WTC11 (cell line): ENCODE measurements at regions not wholly inside any gene's neighbourhood (a gene's known extent, or its start where the extent isn't known, plus 50 kb on each side); places are given as distances from the start of the nearest gene placed in this dataset.
A peak's percentile ranks its signal among the peaks of the same experiment; 100 is the strongest.

Source experiments
- ATAC-seq: fragments of 200-7000 bp; cut with Tn5 transposase; 2 replicates; pipeline ENCODE4 v1.10.0; 2021; ENCODE audit warnings: mild to moderate bottlenecking, moderate library complexity
- CTCF ChIA-PET: fragments of 300-600 bp; sonication (Branson Sonifier 250); formaldehyde crosslinking; loops from one replicate; lab custom pipeline; 2021; ENCODE audit warnings: antibody characterized with exemption; lab: Charles Lee
- POLR2A ChIA-PET: fragments of 350-600 bp; sonication (Branson Sonifier 250); formaldehyde crosslinking; loops from one replicate; lab custom pipeline; 2021; ENCODE audit warnings: antibody characterized with exemption; lab: Charles Lee
- DNase-seq: peaks from one replicate; pipeline ENCODE4 v3.0.0; 2021; ENCODE audit warnings: low spot score
- H3K27ac Mint-ChIP-seq: 2 replicates; pipeline ENCODE4 v1.8.0; 2021; ENCODE audit warnings: mixed read lengths
- H3K27me3 Mint-ChIP-seq: 2 replicates; pipeline ENCODE4 v1.8.0; 2021; ENCODE audit warnings: low read depth, mild to moderate bottlenecking, moderate library complexity, mixed read lengths
- H3K36me3 Mint-ChIP-seq: 2 replicates; pipeline ENCODE4 v1.8.0; 2021; ENCODE audit warnings: mixed read lengths
- H3K4me1 Mint-ChIP-seq: 2 replicates; pipeline ENCODE4 v1.8.0; 2022; ENCODE audit warnings: mixed read lengths
- H3K4me3 Mint-ChIP-seq: 2 replicates; pipeline ENCODE4 v1.8.0; 2021; ENCODE audit warnings: mild to moderate bottlenecking, moderate library complexity, mixed read lengths
- H3K9me3 Mint-ChIP-seq: 2 replicates; pipeline ENCODE4 v1.8.0; 2021; ENCODE audit warnings: mixed read lengths
- ARID4B ChIP-seq: sonication (generic); formaldehyde crosslinking; IDR thresholded peaks from 2 replicates; pipeline ENCODE4 v1.8.0; 2023; ENCODE audit warnings: missing genetic modification reagents, mild to moderate bottlenecking, borderline replicate concordance
- CREB1 ChIP-seq: sonication (generic); formaldehyde crosslinking; IDR thresholded peaks from 2 replicates; pipeline ENCODE4 v1.8.0; 2023; ENCODE audit warnings: mild to moderate bottlenecking, missing genetic modification reagents
- CREM ChIP-seq: sonication (generic); formaldehyde crosslinking; IDR thresholded peaks from 2 replicates; pipeline ENCODE4 v1.8.1; 2022; ENCODE audit warnings: mild to moderate bottlenecking, missing genetic modification reagents, moderate library complexity
- ELF4 ChIP-seq: sonication (generic); formaldehyde crosslinking; IDR thresholded peaks from 2 replicates; pipeline ENCODE4 v1.8.1; 2022; ENCODE audit warnings: low read depth, mild to moderate bottlenecking, moderate library complexity, missing genetic modification reagents
- ERG ChIP-seq: fragments of 250-450 bp; sonication (Bioruptor Pico); IDR thresholded peaks from 2 replicates; pipeline ENCODE4 v1.8.0; 2021; ENCODE audit warnings: mild to moderate bottlenecking
- ESRRA ChIP-seq: sonication (generic); formaldehyde crosslinking; IDR thresholded peaks from 2 replicates; pipeline ENCODE4 v1.8.1; 2022; ENCODE audit warnings: mild to moderate bottlenecking, missing genetic modification reagents, borderline replicate concordance
- FOXJ3 ChIP-seq: sonication (generic); formaldehyde crosslinking; IDR thresholded peaks from 2 replicates; pipeline ENCODE4 v1.9.0; 2021; ENCODE audit warnings: missing genetic modification reagents, mild to moderate bottlenecking, borderline replicate concordance
- FOXP1 ChIP-seq: sonication (generic); formaldehyde crosslinking; IDR thresholded peaks from 2 replicates; pipeline ENCODE4 v1.8.0; 2022; ENCODE audit warnings: missing genetic modification reagents, mild to moderate bottlenecking, moderate library complexity, borderline replicate concordance
- GRHL2 ChIP-seq: fragments of 250-450 bp; sonication (Bioruptor Pico); IDR thresholded peaks from 2 replicates; pipeline ENCODE4 v1.8.0; 2022; ENCODE audit warnings: mild to moderate bottlenecking, moderate library complexity; ENCODE audit not compliant: insufficient replicate concordance, severe bottlenecking
- GTF2I ChIP-seq: fragments of 250-450 bp; sonication (Bioruptor Pico); conservative IDR thresholded peaks from 2 replicates; pipeline ENCODE4 v1.4.0; 2021; ENCODE audit warnings: mild to moderate bottlenecking
- HMGA2 ChIP-seq: fragments of 250-450 bp; sonication (Bioruptor Pico); IDR thresholded peaks from 2 replicates; pipeline ENCODE4 v1.4.0; 2021; ENCODE audit warnings: mild to moderate bottlenecking, moderate library complexity
- IRF2 ChIP-seq: sonication (generic); formaldehyde crosslinking; IDR thresholded peaks from 2 replicates; pipeline ENCODE4 v1.8.0; 2022; ENCODE audit warnings: low read depth, missing genetic modification reagents, borderline replicate concordance
- JAZF1 ChIP-seq: fragments of 250-450 bp; sonication (Bioruptor Pico); IDR thresholded peaks from 2 replicates; pipeline ENCODE4 v1.9.0; 2021; ENCODE audit warnings: moderate library complexity, mild to moderate bottlenecking, inconsistent platforms
- JUN ChIP-seq: sonication (generic); formaldehyde crosslinking; IDR thresholded peaks from 2 replicates; pipeline ENCODE4 v1.8.0; 2023; ENCODE audit warnings: mild to moderate bottlenecking, missing genetic modification reagents
- MAX ChIP-seq: sonication (generic); formaldehyde crosslinking; IDR thresholded peaks from 2 replicates; pipeline ENCODE4 v1.8.0; 2022; ENCODE audit warnings: mild to moderate bottlenecking, missing genetic modification reagents
- MLX ChIP-seq: sonication (generic); formaldehyde crosslinking; IDR thresholded peaks from 2 replicates; pipeline ENCODE4 v1.8.1; 2023; ENCODE audit warnings: mild to moderate bottlenecking, missing genetic modification reagents, moderate library complexity
- NFE2L1 ChIP-seq: sonication (generic); formaldehyde crosslinking; IDR thresholded peaks from 2 replicates; pipeline ENCODE4 v1.8.1; 2023; ENCODE audit warnings: missing genetic modification reagents
- RELA ChIP-seq: sonication (generic); formaldehyde crosslinking; IDR thresholded peaks from 2 replicates; pipeline ENCODE4 v1.8.1; 2022; ENCODE audit warnings: missing genetic modification reagents, mild to moderate bottlenecking, borderline replicate concordance
- RORB ChIP-seq: fragments of 250-450 bp; sonication (Bioruptor Pico); IDR thresholded peaks from 2 replicates; pipeline ENCODE4 v1.9.0; 2021; ENCODE audit warnings: mild to moderate bottlenecking
- SMAD3 ChIP-seq: sonication (generic); formaldehyde crosslinking; IDR thresholded peaks from 2 replicates; pipeline ENCODE4 v1.8.0; 2022; ENCODE audit warnings: missing genetic modification reagents, mild to moderate bottlenecking, borderline replicate concordance
- SP1 ChIP-seq: sonication (generic); formaldehyde crosslinking; conservative IDR thresholded peaks from 2 replicates; pipeline ENCODE4 v1.8.1; 2022; ENCODE audit warnings: missing genetic modification reagents
- ZMAT4 ChIP-seq: fragments of 250-450 bp; sonication (Bioruptor Pico); IDR thresholded peaks from 2 replicates; pipeline ENCODE4 v1.9.0; 2021; ENCODE audit warnings: mild to moderate bottlenecking
- ZNF423 ChIP-seq: fragments of 250-450 bp; sonication (Bioruptor Pico); IDR thresholded peaks from 2 replicates; pipeline ENCODE4 v2.1.2; 2022; ENCODE audit warnings: mild to moderate bottlenecking, moderate library complexity

GRCh38 chr6:84554074-84554473 lies 210.3 kb downstream of the TBX18 start (continued):
- no peak for TF ChIP-seq ZMAT4 (CRISPR knock-in tag)
- no peak for TF ChIP-seq RORB
- TF ChIP-seq ERG (CRISPR knock-in tag), result no peak
- TF ChIP-seq JAZF1 (CRISPR knock-in tag), result no peak
- no peak for TF ChIP-seq SMAD3 (CRISPR knock-in tag)
- TF ChIP-seq SP1 (CRISPR knock-in tag), result no peak
- TF ChIP-seq, all 79 proteins: peak for 0

- Mint-ChIP-seq H3K4me1 (no peaks in the 10 kb centered on the region), H3K9me3 (no peaks in the 10 kb centered on the region), H3K36me3 (no peaks in the 10 kb centered on the region), H3K27me3 (no peaks in the 10 kb centered on the region), H3K4me3 (no peak overlapping the region), H3K27ac (no peak overlapping the region)
- ATAC-seq, result no peak
- TF ChIP-seq ESRRA (CRISPR knock-in tag) (no peak), ELF4 (CRISPR knock-in tag) (no peak), FOXJ3 (no peak), GTF2I (no peak)
- DNase-seq, result no peak
- ChIA-PET CTCF (no interaction called here), POLR2A (no interaction called here)
Observed at GRCh38 chr6:84553527-84553926, 210.9 kb downstream of the TBX18 start.

- CTCF ChIA-PET, result interaction anchor here (0.9 kb wide), 1 partner anchor 125 kb away, joined by 3 read pairs; no protein-coding TSS in a partner anchor
- POLR2A ChIA-PET, result no interaction called here
- no peaks in the 10 kb centered on the region for H3K27me3 Mint-ChIP-seq
- TF ChIP-seq JUN (CRISPR knock-in tag) (no peak), SMAD3 (CRISPR knock-in tag) (no peak), IRF2 (CRISPR knock-in tag) (no peak), MAX (CRISPR knock-in tag) (peak; percentile 71; the same call in 1 of the 2 replicates)
- TF ChIP-seq, all 79 proteins: peak for 1
- H3K27ac Mint-ChIP-seq, result no peak overlapping the region
- DNase-seq, result no peak
- no peaks in the 10 kb centered on the region for H3K9me3 Mint-ChIP-seq
- no peak overlapping the region for H3K4me3 Mint-ChIP-seq
- no peaks in the 10 kb centered on the region for H3K36me3 Mint-ChIP-seq
- no peak for ATAC-seq
- H3K4me1 Mint-ChIP-seq, result no peaks in the 10 kb centered on the region
Observed at GRCh38 chr6:84551797-84552196, 212.6 kb downstream of the TBX18 start.

GRCh38 chr6:84549917-84550316 lies 214.5 kb downstream of the TBX18 start:
- no peak overlapping the region for H3K27ac Mint-ChIP-seq
- no peak overlapping the region for H3K4me3 Mint-ChIP-seq
- POLR2A ChIA-PET, result no interaction called here
- DNase-seq, result peak; percentile 46
- TF ChIP-seq GRHL2 (CRISPR knock-in tag) (no peak), HMGA2 (CRISPR knock-in tag) (no peak), FOXJ3 (no peak), FOXP1 (CRISPR knock-in tag) (no peak), RELA (CRISPR knock-in tag) (no peak), CREB1 (CRISPR knock-in tag) (no peak), ZNF423 (no peak), MLX (CRISPR knock-in tag) (no peak), MAX (CRISPR knock-in tag) (no peak), JUN (CRISPR knock-in tag) (no peak), NFE2L1 (CRISPR knock-in tag) (no peak), CREM (CRISPR knock-in tag) (no peak), RORB (no peak), ARID4B (CRISPR knock-in tag) (no peak)
- TF ChIP-seq, all 79 proteins: peak for 0
- peak; percentile 90 for ATAC-seq
- CTCF ChIA-PET, result interaction anchor here (1.8 kb wide), 1 partner anchor 128 kb away, joined by 11 read pairs; no protein-coding TSS in a partner anchor
- H3K36me3 Mint-ChIP-seq, result no peaks in the 10 kb centered on the region
- H3K9me3 Mint-ChIP-seq, result no peaks in the 10 kb centered on the region
- no peaks in the 10 kb centered on the region for H3K4me1 Mint-ChIP-seq
- H3K27me3 Mint-ChIP-seq, result no peaks in the 10 kb centered on the region
